IMR-90 (cell line): ENCODE measurements at regions not wholly inside any gene's neighbourhood (a gene's known extent, or its start where the extent isn't known, plus 50 kb on each side); places are given as distances from the start of the nearest gene placed in this dataset.

Experiments used
- ATAC-seq: fragments of 200-7000 bp; cut with Tn5 transposase; 2 replicates; pipeline ENCODE4 v1.9.1; 2020; ENCODE audit warnings: low read depth, mild to moderate bottlenecking, moderate library complexity
- BruUV-seq: library from RNA; stranded (reverse); fragments of 400-500 nt; replicated peaks from 2 replicates; lab custom pipeline; 2021; lab: Mats Ljungman, UMichigan
- CTCF ChIA-PET: fragments of 300-600 bp; formaldehyde crosslinking; extraction: SDS; loops from one replicate; lab custom pipeline; 2021; ENCODE audit warnings: antibody characterized with exemption; lab: Yijun Ruan, JAX
- POLR2A ChIA-PET: fragments of 300-600 bp; sonication (Branson Sonifier 250); formaldehyde crosslinking; loops from one replicate; lab custom pipeline; 2022; ENCODE audit warnings: antibody characterized with exemption; ENCODE audit not compliant: unreplicated experiment; lab: Charles Lee
- DNase-seq: peaks from one replicate; pipeline ENCODE4 v3.0.0; 2013
- H2AFZ ChIP-seq: replicated peaks from 2 replicates; pipeline ENCODE3; 2013; ENCODE audit warnings: low read length, mild to moderate bottlenecking; ENCODE audit not compliant: poor library complexity
- H2AK5ac ChIP-seq: 2 replicates; pipeline ENCODE4 v1.6.1; 2013; ENCODE audit warnings: low read depth, low read length, inconsistent platforms
- H2AK9ac ChIP-seq: replicated peaks from 2 replicates; pipeline ENCODE3; 2013; ENCODE audit warnings: mild to moderate bottlenecking, low read depth, low read length, moderate library complexity; ENCODE audit not compliant: poor library complexity
- H2BK120ac ChIP-seq: 2 replicates; pipeline ENCODE4 v1.6.1; 2013; ENCODE audit warnings: low read depth, low read length, inconsistent platforms
- H2BK15ac ChIP-seq: 3 replicates; pipeline ENCODE4 v1.6.1; 2013; ENCODE audit warnings: low read depth, low read length, inconsistent platforms
- H2BK20ac ChIP-seq: 2 replicates; pipeline ENCODE4 v1.6.1; 2013; ENCODE audit warnings: low read depth, mild to moderate bottlenecking, inconsistent platforms, low read length, moderate library complexity
- H2BK5ac ChIP-seq: 2 replicates; pipeline ENCODE4 v1.6.1; 2013; ENCODE audit warnings: mild to moderate bottlenecking, low read depth, low read length, inconsistent platforms; ENCODE audit not compliant: poor library complexity, severe bottlenecking
- H3K14ac ChIP-seq: replicated peaks from 2 replicates; pipeline ENCODE4 v1.6.1; 2013; ENCODE audit warnings: low read depth, low read length, inconsistent platforms
- H3K18ac ChIP-seq: 2 replicates; pipeline ENCODE4 v1.6.1; 2013; ENCODE audit warnings: low read depth, low read length, control low read depth
- H3K23ac ChIP-seq: 2 replicates; pipeline ENCODE4 v1.6.1; 2013; ENCODE audit warnings: low read depth, low read length, inconsistent platforms
- H3K27ac ChIP-seq: 2 replicates; pipeline ENCODE4 v1.5.1; 2013; ENCODE audit warnings: mild to moderate bottlenecking, control low read depth, low read length; ENCODE audit not compliant: insufficient read depth
- H3K27me3 ChIP-seq: 2 replicates; pipeline ENCODE4 v1.6.1; 2013; ENCODE audit warnings: low read length; ENCODE audit not compliant: control insufficient read depth, insufficient read depth
- H3K36me3 ChIP-seq: 2 replicates; pipeline ENCODE4 v1.6.1; 2013; ENCODE audit warnings: low read length, mixed read lengths; ENCODE audit not compliant: control insufficient read depth, insufficient read depth
- H3K4ac ChIP-seq: 2 replicates; pipeline ENCODE4 v1.6.1; 2013; ENCODE audit warnings: low read depth, low read length, inconsistent platforms
- H3K4me1 ChIP-seq: 2 replicates; pipeline ENCODE4 v1.6.1; 2013; ENCODE audit warnings: low read length, mixed read lengths; ENCODE audit not compliant: control insufficient read depth, insufficient read depth
- H3K4me2 ChIP-seq: 2 replicates; pipeline ENCODE4 v1.6.1; 2013; ENCODE audit warnings: low read depth, mild to moderate bottlenecking, control low read depth, low read length, moderate library complexity
- H3K4me3 ChIP-seq: 2 replicates; pipeline ENCODE4 v1.5.1; 2013; ENCODE audit warnings: low read depth, mild to moderate bottlenecking, control low read depth, low read length, moderate library complexity; ENCODE audit not compliant: insufficient read depth
- H3K56ac ChIP-seq: 2 replicates; pipeline ENCODE4 v1.6.1; 2013; ENCODE audit warnings: low read length, inconsistent platforms; ENCODE audit not compliant: insufficient read depth; ENCODE audit errors: extremely low read depth
- H3K79me1 ChIP-seq, 2 experiments: 2 replicates each; pipeline ENCODE4 v1.6.1; 2013; ENCODE audit warnings: low read length in 2 of 2, inconsistent platforms in 1 of 2, low read depth in 1 of 2
- H3K9ac ChIP-seq: 2 replicates; pipeline ENCODE4 v1.6.1; 2013; ENCODE audit warnings: low read depth, low read length, control low read depth
- H3K9me1 ChIP-seq: 2 replicates; pipeline ENCODE4 v1.6.1; 2013; ENCODE audit warnings: low read length, inconsistent platforms; ENCODE audit not compliant: insufficient read depth
- H3K9me3 ChIP-seq: 2 replicates; pipeline ENCODE4 v1.6.1; 2013; ENCODE audit warnings: low read length; ENCODE audit not compliant: control insufficient read depth, insufficient read depth
- H4K20me1 ChIP-seq: 2 replicates; pipeline ENCODE4 v1.6.1; 2013; ENCODE audit warnings: low read length, inconsistent platforms; ENCODE audit not compliant: insufficient read depth
- H4K5ac ChIP-seq: 2 replicates; pipeline ENCODE4 v1.6.1; 2013; ENCODE audit warnings: mild to moderate bottlenecking, low read depth, low read length, control low read depth
- H4K8ac ChIP-seq, 2 experiments: 2 replicates each; pipeline ENCODE4 v1.6.1; 2013; ENCODE audit warnings: low read depth in 2 of 2, low read length in 2 of 2, control low read depth in 1 of 2, inconsistent platforms in 1 of 2
- H4K91ac ChIP-seq: 2 replicates; pipeline ENCODE4 v1.6.1; 2013; ENCODE audit warnings: low read depth, low read length, inconsistent platforms; ENCODE audit not compliant: insufficient read depth
- BHLHE40 ChIP-seq: fragments of 150-350 bp; IDR thresholded peaks from 2 replicates; pipeline ENCODE4 v1.6.1; 2016; ENCODE audit warnings: mild to moderate bottlenecking, low read depth, low read length
- CEBPB ChIP-seq: IDR thresholded peaks from 2 replicates; pipeline ENCODE4 v1.6.1; 2012; ENCODE audit warnings: low read depth, low read length, improper control_type of control experiment
- CHD1 ChIP-seq: IDR thresholded peaks from 2 replicates; pipeline ENCODE4 v1.6.1; 2012; ENCODE audit warnings: low read depth, low read length, improper control_type of control experiment
- CTCF ChIP-seq: conservative IDR thresholded peaks from 2 replicates; pipeline ENCODE4 v1.5.1; 2012; ENCODE audit warnings: mild to moderate bottlenecking, low read depth, low read length, improper control_type of control experiment
- ELK1 ChIP-seq: fragments of 150-350 bp; IDR thresholded peaks from 2 replicates; pipeline ENCODE4 v1.6.1; 2016; ENCODE audit warnings: low read depth, mild to moderate bottlenecking, low read length, moderate library complexity, borderline replicate concordance
- FOS ChIP-seq: fragments of 150-350 bp; IDR thresholded peaks from 2 replicates; pipeline ENCODE4 v1.6.1; 2016; ENCODE audit warnings: low read depth, low read length
- MAZ ChIP-seq: IDR thresholded peaks from 2 replicates; pipeline ENCODE4 v1.6.1; 2012; ENCODE audit warnings: low read depth, mild to moderate bottlenecking, low read length, improper control_type of control experiment, moderate library complexity, borderline replicate concordance
- MXI1 ChIP-seq: IDR thresholded peaks from 2 replicates; pipeline ENCODE4 v1.6.1; 2012; ENCODE audit warnings: low read depth, mild to moderate bottlenecking, low read length, moderate library complexity, borderline replicate concordance
- POLR2A ChIP-seq: IDR thresholded peaks from 2 replicates; pipeline ENCODE4 v1.6.1; 2012; ENCODE audit warnings: mild to moderate bottlenecking, low read depth, low read length
- RAD21 ChIP-seq: IDR thresholded peaks from 2 replicates; pipeline ENCODE4 v1.6.1; 2012; ENCODE audit warnings: low read length, improper control_type of control experiment
- RCOR1 ChIP-seq: IDR thresholded peaks from 2 replicates; pipeline ENCODE4 v1.6.1; 2012; ENCODE audit warnings: mild to moderate bottlenecking, low read length, improper control_type of control experiment; ENCODE audit not compliant: insufficient replicate concordance
- RFX5 ChIP-seq: IDR thresholded peaks from 2 replicates; pipeline ENCODE4 v1.8.0; 2012; ENCODE audit warnings: low read depth, mild to moderate bottlenecking, low read length, moderate library complexity
- SMC3 ChIP-seq: fragments of 150-350 bp; IDR thresholded peaks from 2 replicates; pipeline ENCODE4 v1.6.1; 2016; ENCODE audit warnings: low read depth, mild to moderate bottlenecking, antibody characterized with exemption, low read length, moderate library complexity
- USF2 ChIP-seq: fragments of 150-350 bp; IDR thresholded peaks from 2 replicates; pipeline ENCODE4 v1.6.1; 2017; ENCODE audit warnings: mild to moderate bottlenecking, antibody characterized with exemption, low read length, low read depth
- WGBS, 2 experiments: methylation state at CpG; one replicate each; pipeline versions ENCODE4 v1.1.5 to v1.1.7; 2013; ENCODE audit warnings: missing lambda C conversion rate in 2 of 2; ENCODE audit not compliant: insufficient read length in 1 of 2; ENCODE audit errors: extremely low coverage in 2 of 2; 5-methylcytosine and 5-hydroxymethylcytosine counted together
- dilution Hi-C: fragments of 300-500 bp; cut with HindIII; formaldehyde crosslinking; loops from one replicate; pipeline ENCODE4 v1.14.3; 2018; ENCODE audit warnings: low sequenced_read_pairs; ENCODE audit not compliant: unreplicated experiment
- in situ Hi-C: fragments of 300-500 bp; cut with MboI; formaldehyde crosslinking; loops from 3 replicates; pipeline ENCODE4 v1.14.3; 2019; ENCODE audit warnings: low sequenced_read_pairs, inconsistent platforms, mixed read lengths
- intact Hi-C: fragments of 100-400 bp; cut with micrococcal nuclease; formaldehyde crosslinking; loops from 2 replicates; pipeline ENCODE4 v1.10.0; 2022

- no peaks in the 10 kb centered on the region for H3K36me3 ChIP-seq
- peaks cover 3% of the 10 kb centered on the region; the same call in 1 of the 2 replicates for H3K4me1 ChIP-seq
- in situ Hi-C loops (no loop called here), dilution Hi-C loops (no loop called here), intact Hi-C loops (no loop called here)
- ChIA-PET POLR2A (no interaction called here), CTCF (no interaction called here)
- no peaks in the 10 kb centered on the region for H4K20me1 ChIP-seq
- ATAC-seq (peak; percentile 61), DNase-seq (peak; percentile 60)
- TF ChIP-seq ELK1 = no peak
- TF ChIP-seq MAZ = no peak
- TF ChIP-seq MXI1 = no peak
- no peak for TF ChIP-seq USF2
- no peak for TF ChIP-seq RAD21
- no peak for TF ChIP-seq RFX5
- no peak for TF ChIP-seq CHD1
- no peak for TF ChIP-seq SMC3
- no peak for TF ChIP-seq CTCF
- TF ChIP-seq BHLHE40 = no peak
- TF ChIP-seq CEBPB = no peak
- no peak for TF ChIP-seq RCOR1
- TF ChIP-seq POLR2A = no peak
- no peak for TF ChIP-seq FOS
- no peaks in the 10 kb centered on the region for H3K9me3 ChIP-seq
- H3K27ac ChIP-seq = no peak overlapping the region
- H3K18ac ChIP-seq = peak overlapping the region; percentile 54; the same call in 1 of the 2 replicates
- H4K91ac ChIP-seq = no peak overlapping the region
- no peak overlapping the region for H4K5ac ChIP-seq
- H2AK9ac ChIP-seq = no peak overlapping the region
- no peak overlapping the region for H2BK15ac ChIP-seq
- no peak overlapping the region for H4K8ac ChIP-seq
- no peaks in the 10 kb centered on the region for H3K27me3 ChIP-seq
- no CpG with 5 or more reads among the region's 6 CpGs for WGBS, 2 experiments
- H3K23ac ChIP-seq = no peak overlapping the region
- BruUV-seq = no TSS peak
- no peak overlapping the region for H3K14ac ChIP-seq
- H2AFZ ChIP-seq = no peak overlapping the region
- no peak overlapping the region for H3K4me3 ChIP-seq
- H2BK20ac ChIP-seq = no peak overlapping the region
- H3K56ac ChIP-seq = no peak overlapping the region
- no peak overlapping the region for H2AK5ac ChIP-seq
- no peak overlapping the region; the same call in 1 of the 2 replicates for H3K4me2 ChIP-seq
- H3K4ac ChIP-seq = no peak overlapping the region
- no peaks in the 10 kb centered on the region for H3K9me1 ChIP-seq
- no peak overlapping the region for H2BK5ac ChIP-seq
- H3K9ac ChIP-seq = no peak overlapping the region
- H2BK120ac ChIP-seq = no peak overlapping the region
- no peaks in the 10 kb centered on the region for H3K79me1 ChIP-seq
Measured at GRCh38 chr1:227416156-227416830, 98.0 kb upstream of the CDC42BPA start.
